ENCODE measurements at regions not wholly inside any gene's neighbourhood (a gene's known extent, or its start where the extent isn't known, plus 50 kb on each side); places are given as distances from the start of the nearest gene placed in this dataset.

- no peak overlapping the region for H3K4me3 ChIP-seq (ENCODE audit: low read length)
- no peak for DNase-seq (ENCODE audit: low read depth)
- no peak for TF ChIP-seq CTCF (IDR thresholded peaks at IDR 0.05; ENCODE audit: insufficient read depth, low read depth, low read length, missing control alignments)
These were observed 132.5 kb downstream of the OLFM1 start for GRCh38 chr9:135219676-135220600.

- TF ChIP-seq CTCF (IDR thresholded peaks at IDR 0.05; ENCODE audit: insufficient read depth, low read depth, low read length, missing control alignments) = no peak
- H3K4me3 ChIP-seq (ENCODE audit: low read length) = no peak overlapping the region
- no peak for DNase-seq (ENCODE audit: low read depth)
These were observed 133.4 kb downstream of the OLFM1 start for GRCh38 chr9:135220601-135221575.

GRCh38 chr9:135221576-135221950, 134.1 kb downstream of the OLFM1 start:
- no peak for TF ChIP-seq CTCF (IDR thresholded peaks at IDR 0.05; ENCODE audit: insufficient read depth, low read depth, low read length, missing control alignments)
- no peak for DNase-seq (ENCODE audit: low read depth)
- no peak overlapping the region for H3K4me3 ChIP-seq (ENCODE audit: low read length)

- TF ChIP-seq CTCF (IDR thresholded peaks at IDR 0.05; ENCODE audit: insufficient read depth, low read depth, low read length, missing control alignments) = no peak
- no peak for DNase-seq (ENCODE audit: low read depth)
- no peak overlapping the region for H3K4me3 ChIP-seq (ENCODE audit: low read length)
These were observed 134.6 kb downstream of the OLFM1 start for GRCh38 chr9:135221951-135222631.

- H3K4me3 ChIP-seq (ENCODE audit: low read length) = no peak overlapping the region
- TF ChIP-seq CTCF (IDR thresholded peaks at IDR 0.05; ENCODE audit: insufficient read depth, low read depth, low read length, missing control alignments) = no peak
- no peak for DNase-seq (ENCODE audit: low read depth)
These were observed 135.7 kb downstream of the OLFM1 start for GRCh38 chr9:135222881-135223760.

GRCh38 chr9:135223831-135224230, 136.4 kb downstream of the OLFM1 start:
- DNase-seq (ENCODE audit: low read depth) = no peak
- H3K4me3 ChIP-seq (ENCODE audit: low read length) = no peak overlapping the region
- no peak for TF ChIP-seq CTCF (IDR thresholded peaks at IDR 0.05; ENCODE audit: insufficient read depth, low read depth, low read length, missing control alignments)

Data from epithelial cell of esophagus (primary cell).